ENCODE measurements at regions not wholly inside any gene's neighbourhood (a gene's known extent, or its start where the extent isn't known, plus 50 kb on each side); places are given as distances from the start of the nearest gene placed in this dataset.

GRCh38 chrX:137743414-137743813 lies 177.5 kb downstream of the ZIC3 start (continued):
- no peak for TF ChIP-seq ZNF557 (CRISPR knock-in tag; IDR thresholded peaks at IDR 0.05)
- TF ChIP-seq RFXAP (CRISPR knock-in tag; IDR thresholded peaks at IDR 0.05; ENCODE audit: borderline replicate concordance): no peak
- TF ChIP-seq ZNF83 (CRISPR knock-in tag; IDR thresholded peaks at IDR 0.05; ENCODE audit: borderline replicate concordance): no peak
- TF ChIP-seq, protein P1, sequence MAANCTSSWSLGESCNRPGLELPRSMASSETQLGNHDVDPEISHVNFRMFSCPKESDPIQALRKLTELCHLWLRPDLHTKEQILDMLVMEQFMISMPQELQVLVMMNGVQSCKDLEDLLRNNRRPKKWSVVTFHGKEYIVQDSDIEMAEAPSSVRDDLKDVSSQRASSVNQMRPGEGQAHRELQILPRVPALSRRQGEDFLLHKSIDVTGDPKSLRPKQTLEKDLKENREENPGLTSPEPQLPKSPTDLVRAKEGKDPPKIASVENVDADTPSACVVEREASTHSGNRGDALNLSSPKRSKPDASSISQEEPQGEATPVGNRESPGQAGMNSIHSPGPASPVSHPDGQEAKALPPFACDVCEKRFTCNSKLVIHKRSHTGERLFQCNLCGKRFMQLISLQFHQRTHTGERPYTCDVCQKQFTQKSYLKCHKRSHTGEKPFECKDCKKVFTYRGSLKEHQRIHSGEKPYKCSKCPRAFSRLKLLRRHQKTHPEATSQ (CRISPR knock-in tag; IDR thresholded peaks at IDR 0.05; ENCODE audit: borderline replicate concordance): no peak
- no peak for TF ChIP-seq RCOR2 (CRISPR knock-in tag; IDR thresholded peaks at IDR 0.05)
- TF ChIP-seq, protein P2, sequence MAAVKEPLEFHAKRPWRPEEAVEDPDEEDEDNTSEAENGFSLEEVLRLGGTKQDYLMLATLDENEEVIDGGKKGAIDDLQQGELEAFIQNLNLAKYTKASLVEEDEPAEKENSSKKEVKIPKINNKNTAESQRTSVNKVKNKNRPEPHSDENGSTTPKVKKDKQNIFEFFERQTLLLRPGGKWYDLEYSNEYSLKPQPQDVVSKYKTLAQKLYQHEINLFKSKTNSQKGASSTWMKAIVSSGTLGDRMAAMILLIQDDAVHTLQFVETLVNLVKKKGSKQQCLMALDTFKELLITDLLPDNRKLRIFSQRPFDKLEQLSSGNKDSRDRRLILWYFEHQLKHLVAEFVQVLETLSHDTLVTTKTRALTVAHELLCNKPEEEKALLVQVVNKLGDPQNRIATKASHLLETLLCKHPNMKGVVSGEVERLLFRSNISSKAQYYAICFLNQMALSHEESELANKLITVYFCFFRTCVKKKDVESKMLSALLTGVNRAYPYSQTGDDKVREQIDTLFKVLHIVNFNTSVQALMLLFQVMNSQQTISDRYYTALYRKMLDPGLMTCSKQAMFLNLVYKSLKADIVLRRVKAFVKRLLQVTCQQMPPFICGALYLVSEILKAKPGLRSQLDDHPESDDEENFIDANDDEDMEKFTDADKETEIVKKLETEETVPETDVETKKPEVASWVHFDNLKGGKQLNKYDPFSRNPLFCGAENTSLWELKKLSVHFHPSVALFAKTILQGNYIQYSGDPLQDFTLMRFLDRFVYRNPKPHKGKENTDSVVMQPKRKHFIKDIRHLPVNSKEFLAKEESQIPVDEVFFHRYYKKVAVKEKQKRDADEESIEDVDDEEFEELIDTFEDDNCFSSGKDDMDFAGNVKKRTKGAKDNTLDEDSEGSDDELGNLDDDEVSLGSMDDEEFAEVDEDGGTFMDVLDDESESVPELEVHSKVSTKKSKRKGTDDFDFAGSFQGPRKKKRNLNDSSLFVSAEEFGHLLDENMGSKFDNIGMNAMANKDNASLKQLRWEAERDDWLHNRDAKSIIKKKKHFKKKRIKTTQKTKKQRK (IDR thresholded peaks at IDR 0.05; ENCODE audit: low read length): no peak

GRCh38 chrX:137746289-137746688 lies 180.4 kb downstream of the ZIC3 start:
- ATAC-seq (no peak), DNase-seq (ENCODE audit: low spot score) (no peak), FAIRE-seq (no peak)
- Histone ChIP-seq H3K9ac (ENCODE audit: insufficient read depth, low read depth, low read length) (no peak overlapping the region), H3K79me2 (ENCODE audit: insufficient read depth, low read length) (no peaks in the 10 kb centered on the region), H3K4me1 (ENCODE audit: insufficient read depth, low read length) (no peaks in the 10 kb centered on the region), H3K27me3 (ENCODE audit: control insufficient read depth in 1 of 2, insufficient read depth in 2 of 2, low read length in 2 of 2) (no peaks in the 10 kb centered on the region), H3K9me3 (ENCODE audit: low read length) (no peaks in the 10 kb centered on the region), H3K4me3 (replicated peaks in 1 of 3; ENCODE audit: insufficient read depth in 1 of 3, low read depth in 2 of 3, low read length in 3 of 3) (no peak overlapping the region), H4K20me1 (ENCODE audit: insufficient read depth, low read length) (no peaks in the 10 kb centered on the region), H3K4me2 (ENCODE audit: low read depth, low read length) (no peak overlapping the region), H2AFZ (ENCODE audit: low read length) (no peak overlapping the region), H3K36me3 (replicated peaks in 1 of 2; ENCODE audit: control insufficient read depth in 1 of 2, insufficient read depth in 2 of 2, low read length in 2 of 2) (no peaks in the 10 kb centered on the region), H3K27ac (ENCODE audit: extremely low read length, insufficient read depth, low read length) (no peak overlapping the region)
- ChIA-PET CTCF (ENCODE audit: low intra/inter-chr PET ratio, low total read pairs) (no interaction called here), POLR2A (no interaction called here)
- WGBS (ENCODE audit: low lambda C conversion rate): 0% methylated on average over 1 of the region's 1 CpG
- no TSS peak for BruUV-seq (replicated peaks)
- intact Hi-C loops (cut with micrococcal nuclease; ENCODE audit: unreplicated experiment) (no loop called here), in situ Hi-C loops (cut with HindIII; ENCODE audit: extremely low pct_ligation_motif_present, low pct_unique_long_range_greater_than_20kb) (no loop called here)
- TF ChIP-seq ZNF546 (CRISPR knock-in tag; conservative IDR thresholded peaks at IDR 0.05): no peak
- TF ChIP-seq MXI1 (IDR thresholded peaks at IDR 0.05; ENCODE audit: borderline replicate concordance, low read depth, low read length): no peak
- TF ChIP-seq ZNF816 (CRISPR knock-in tag; IDR thresholded peaks at IDR 0.05; ENCODE audit: borderline replicate concordance): no peak
- TF ChIP-seq, protein P3, sequence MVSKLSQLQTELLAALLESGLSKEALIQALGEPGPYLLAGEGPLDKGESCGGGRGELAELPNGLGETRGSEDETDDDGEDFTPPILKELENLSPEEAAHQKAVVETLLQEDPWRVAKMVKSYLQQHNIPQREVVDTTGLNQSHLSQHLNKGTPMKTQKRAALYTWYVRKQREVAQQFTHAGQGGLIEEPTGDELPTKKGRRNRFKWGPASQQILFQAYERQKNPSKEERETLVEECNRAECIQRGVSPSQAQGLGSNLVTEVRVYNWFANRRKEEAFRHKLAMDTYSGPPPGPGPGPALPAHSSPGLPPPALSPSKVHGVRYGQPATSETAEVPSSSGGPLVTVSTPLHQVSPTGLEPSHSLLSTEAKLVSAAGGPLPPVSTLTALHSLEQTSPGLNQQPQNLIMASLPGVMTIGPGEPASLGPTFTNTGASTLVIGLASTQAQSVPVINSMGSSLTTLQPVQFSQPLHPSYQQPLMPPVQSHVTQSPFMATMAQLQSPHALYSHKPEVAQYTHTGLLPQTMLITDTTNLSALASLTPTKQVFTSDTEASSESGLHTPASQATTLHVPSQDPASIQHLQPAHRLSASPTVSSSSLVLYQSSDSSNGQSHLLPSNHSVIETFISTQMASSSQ (IDR thresholded peaks at IDR 0.05; ENCODE audit: low read depth): no peak
- TF ChIP-seq, protein P3 (CRISPR knock-in tag; IDR thresholded peaks at IDR 0.05; ENCODE audit: borderline replicate concordance): no peak
- TF ChIP-seq FLYWCH1 (CRISPR knock-in tag; IDR thresholded peaks at IDR 0.05): no peak
- no peak for TF ChIP-seq ZNF761 (CRISPR knock-in tag; conservative IDR thresholded peaks at IDR 0.05)
- no peak for TF ChIP-seq ZNF12 (CRISPR knock-in tag; IDR thresholded peaks at IDR 0.05)
- no peak for TF ChIP-seq STAG1 (CRISPR knock-in tag; IDR thresholded peaks at IDR 0.05)
- TF ChIP-seq ZNF3 (CRISPR knock-in tag; IDR thresholded peaks at IDR 0.05): no peak
